ENCODE measurements at regions not wholly inside any gene's neighbourhood (a gene's known extent, or its start where the extent isn't known, plus 50 kb on each side); places are given as distances from the start of the nearest gene placed in this dataset.

- no peaks in the 10 kb centered on the region for H3K4me1 ChIP-seq
- H3K27me3 ChIP-seq: no peaks in the 10 kb centered on the region
- TF ChIP-seq, protein P1, sequence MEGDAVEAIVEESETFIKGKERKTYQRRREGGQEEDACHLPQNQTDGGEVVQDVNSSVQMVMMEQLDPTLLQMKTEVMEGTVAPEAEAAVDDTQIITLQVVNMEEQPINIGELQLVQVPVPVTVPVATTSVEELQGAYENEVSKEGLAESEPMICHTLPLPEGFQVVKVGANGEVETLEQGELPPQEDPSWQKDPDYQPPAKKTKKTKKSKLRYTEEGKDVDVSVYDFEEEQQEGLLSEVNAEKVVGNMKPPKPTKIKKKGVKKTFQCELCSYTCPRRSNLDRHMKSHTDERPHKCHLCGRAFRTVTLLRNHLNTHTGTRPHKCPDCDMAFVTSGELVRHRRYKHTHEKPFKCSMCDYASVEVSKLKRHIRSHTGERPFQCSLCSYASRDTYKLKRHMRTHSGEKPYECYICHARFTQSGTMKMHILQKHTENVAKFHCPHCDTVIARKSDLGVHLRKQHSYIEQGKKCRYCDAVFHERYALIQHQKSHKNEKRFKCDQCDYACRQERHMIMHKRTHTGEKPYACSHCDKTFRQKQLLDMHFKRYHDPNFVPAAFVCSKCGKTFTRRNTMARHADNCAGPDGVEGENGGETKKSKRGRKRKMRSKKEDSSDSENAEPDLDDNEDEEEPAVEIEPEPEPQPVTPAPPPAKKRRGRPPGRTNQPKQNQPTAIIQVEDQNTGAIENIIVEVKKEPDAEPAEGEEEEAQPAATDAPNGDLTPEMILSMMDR (IDR thresholded peaks at IDR 0.05): no peak
- H3K36me3 ChIP-seq: no peaks in the 10 kb centered on the region
- no peaks in the 10 kb centered on the region for H3K9me3 ChIP-seq
- no peak overlapping the region for H3K4me3 ChIP-seq
- intact Hi-C loops (cut with DNase I; ENCODE audit: low total_unique reads): no loop called here
- no peak overlapping the region for H3K27ac ChIP-seq
- DNase-seq: no peak
These were observed 129.3 kb upstream of the CD93 start for GRCh38 chr20:23215344-23215995.

GRCh38 chr20:23214903-23215302, 128.8 kb upstream of the CD93 start:
- TF ChIP-seq, protein P1 (IDR thresholded peaks at IDR 0.05): no peak
- no peak for DNase-seq
- H3K36me3 ChIP-seq: no peaks in the 10 kb centered on the region
- intact Hi-C loops (cut with DNase I; ENCODE audit: low total_unique reads): no loop called here
- H3K27me3 ChIP-seq: no peaks in the 10 kb centered on the region
- H3K27ac ChIP-seq: no peak overlapping the region
- H3K4me1 ChIP-seq: no peaks in the 10 kb centered on the region
- no peaks in the 10 kb centered on the region for H3K9me3 ChIP-seq
- no peak overlapping the region for H3K4me3 ChIP-seq

DNA sequence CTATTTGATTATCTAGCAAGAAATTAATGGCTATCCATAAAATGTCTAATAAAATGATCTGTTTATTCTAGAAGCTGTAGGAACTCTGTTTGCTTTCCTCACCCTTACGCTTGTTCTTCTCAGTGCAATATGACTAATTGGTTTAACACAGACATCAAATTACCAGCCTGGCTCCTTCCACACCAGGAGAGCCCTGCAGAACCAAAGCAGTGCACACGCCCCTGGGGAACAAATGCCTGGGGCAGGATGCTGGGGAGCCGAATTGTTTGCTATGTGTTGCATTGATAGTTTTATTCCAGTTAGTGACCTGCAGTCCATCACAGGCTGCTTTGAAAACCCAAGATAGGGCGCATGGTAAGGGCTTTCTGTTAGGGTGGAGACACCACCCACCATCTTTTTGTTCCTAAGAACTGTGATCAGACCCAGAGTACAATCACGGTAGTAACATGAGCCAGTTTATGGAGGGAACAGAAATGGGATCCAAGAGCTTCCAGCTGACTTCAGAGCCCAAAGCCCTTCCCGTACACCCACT, 126.4 kb upstream of the CD93 start:
- Histone ChIP-seq H3K27me3 (no peaks in the 10 kb centered on the region), H3K4me3 (no peak overlapping the region), H3K36me3 (no peaks in the 10 kb centered on the region), H3K27ac (no peak overlapping the region), H3K9me3 (no peaks in the 10 kb centered on the region), H3K4me1 (no peaks in the 10 kb centered on the region)
- TF ChIP-seq, protein P1 (IDR thresholded peaks at IDR 0.05): no peak
- DNase-seq: no peak
- intact Hi-C loops (cut with DNase I; ENCODE audit: low total_unique reads): no loop called here

- no peaks in the 10 kb centered on the region for H3K27me3 ChIP-seq
- intact Hi-C loops (cut with DNase I; ENCODE audit: low total_unique reads): no loop called here
- H3K9me3 ChIP-seq: no peaks in the 10 kb centered on the region
- no peak overlapping the region for H3K27ac ChIP-seq
- no peaks in the 10 kb centered on the region for H3K36me3 ChIP-seq
- H3K4me1 ChIP-seq: no peaks in the 10 kb centered on the region
- no peak for DNase-seq
- H3K4me3 ChIP-seq: no peak overlapping the region
- TF ChIP-seq, protein P1 (IDR thresholded peaks at IDR 0.05): no peak
These were observed 125.9 kb upstream of the CD93 start for GRCh38 chr20:23212011-23212410.

DNA sequence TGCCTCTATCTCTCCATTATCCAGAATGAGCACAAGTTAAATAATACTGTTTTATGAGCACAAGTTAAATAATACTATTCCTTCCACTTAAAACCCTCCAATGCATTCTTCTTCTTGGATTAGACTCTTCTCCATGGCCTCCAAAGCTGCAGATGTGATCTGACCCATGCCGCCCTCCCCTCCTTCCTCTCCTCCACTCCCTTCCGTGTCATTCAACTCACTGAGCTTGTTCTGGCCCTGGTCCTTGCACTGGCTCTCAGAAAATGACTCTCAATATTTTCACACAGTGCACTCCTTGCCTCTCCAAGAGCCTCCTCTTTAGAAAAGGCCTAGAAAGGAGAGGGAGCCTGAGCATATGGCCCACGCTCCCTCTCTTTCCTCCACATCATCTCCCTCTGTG, 125.0 kb upstream of the CD93 start:
- intact Hi-C loops (cut with DNase I; ENCODE audit: low total_unique reads): no loop called here
- TF ChIP-seq, protein P1 (IDR thresholded peaks at IDR 0.05): no peak
- Histone ChIP-seq H3K4me3 (no peak overlapping the region), H3K27ac (no peak overlapping the region), H3K4me1 (peaks cover 0 to 5% (median 2%) of the 10 kb centered on the region in 4 donors), H3K27me3 (no peaks in the 10 kb centered on the region), H3K9me3 (no peaks in the 10 kb centered on the region), H3K36me3 (no peaks in the 10 kb centered on the region)
- no peak for DNase-seq

Data from tibial artery (tissue), 4 donors.